Cerebellar cortex (tissue), 1 donor: ENCODE measurements at regions not wholly inside any gene's neighbourhood (a gene's known extent, or its start where the extent isn't known, plus 50 kb on each side); places are given as distances from the start of the nearest gene placed in this dataset.

Experiments
- DNase-seq: peaks from one replicate; pipeline ENCODE4 v3.0.0-alpha.2; 2015; ENCODE audit warnings: low spot score

GRCh38 chr12:68559246-68559645, 51.5 kb upstream of the RAP1B start:
- DNase-seq: no peak

GRCh38 chr12:68559984-68560850, 50.5 kb upstream of the RAP1B start:
- no peak for DNase-seq

- DNase-seq: no peak
Observed at GRCh38 chr12:68560851-68561422, 49.8 kb upstream of the RAP1B start.
